Brain microvascular endothelial cell (primary cell): ENCODE measurements at regions not wholly inside any gene's neighbourhood (a gene's known extent, or its start where the extent isn't known, plus 50 kb on each side); places are given as distances from the start of the nearest gene placed in this dataset.

Experiments used
- DNase-seq: peaks from one replicate; pipeline ENCODE4 v3.0.0-alpha.2; 2020
- H3K27ac ChIP-seq: fragments of 250-450 bp; sonication (Bioruptor Pico); 2 replicates; pipeline ENCODE4 v1.5.1; 2020; ENCODE audit warnings: mild to moderate bottlenecking, moderate library complexity
- H3K27me3 ChIP-seq: fragments of 250-450 bp; sonication (Bioruptor Pico); replicated peaks from 2 replicates; pipeline ENCODE4 v1.5.1; 2020; ENCODE audit warnings: mild to moderate bottlenecking
- H3K36me3 ChIP-seq: fragments of 250-450 bp; sonication (Bioruptor Pico); replicated peaks from 2 replicates; pipeline ENCODE4 v1.5.1; 2020; ENCODE audit warnings: mild to moderate bottlenecking
- H3K4me3 ChIP-seq: 2 replicates; pipeline ENCODE4 v1.5.1; 2011; ENCODE audit warnings: low read depth, mild to moderate bottlenecking, control low read depth, low read length, moderate library complexity
- CTCF ChIP-seq: IDR thresholded peaks from 2 replicates; pipeline ENCODE4 v1.5.1; 2011; ENCODE audit warnings: low read depth, mild to moderate bottlenecking, moderate library complexity, low read length, control low read depth, inconsistent platforms; ENCODE audit errors: missing control alignments
- in situ Hi-C: cut with HindIII; loops from 2 replicates; pipeline ENCODE4 v1.10.0; 2017; ENCODE audit warnings: low sequenced_read_pairs, low pct_ligation_motif_present

GRCh38 chr4:181006499-181007260 lies 1236.5 kb upstream of the TENM3 start:
- DNase-seq, result no peak
- TF ChIP-seq CTCF, result no peak
- in situ Hi-C loops, result no loop called here
- Histone ChIP-seq H3K4me3 (peak overlapping the region; percentile 25), H3K27me3 (no peaks in the 10 kb centered on the region), H3K36me3 (no peaks in the 10 kb centered on the region), H3K27ac (no peak overlapping the region)

GRCh38 chr4:181007751-181008150 lies 1235.5 kb upstream of the TENM3 start:
- peak; percentile 42 for DNase-seq
- Histone ChIP-seq H3K4me3 (no peak overlapping the region), H3K27me3 (no peaks in the 10 kb centered on the region), H3K27ac (peak overlapping the region; percentile 55), H3K36me3 (no peaks in the 10 kb centered on the region)
- no peak for TF ChIP-seq CTCF
- in situ Hi-C loops, result no loop called here

GRCh38 chr4:181008164-181008563 lies 1235.0 kb upstream of the TENM3 start:
- H3K4me3 ChIP-seq, result no peak overlapping the region
- peak; percentile 56 for DNase-seq
- H3K27me3 ChIP-seq, result no peaks in the 10 kb centered on the region
- TF ChIP-seq CTCF, result no peak
- peak overlapping the region; percentile 55 for H3K27ac ChIP-seq
- in situ Hi-C loops, result no loop called here
- H3K36me3 ChIP-seq, result no peaks in the 10 kb centered on the region

GRCh38 chr4:181013162-181013561 lies 1230.0 kb upstream of the TENM3 start:
- in situ Hi-C loops, result no loop called here
- H3K27me3 ChIP-seq, result no peaks in the 10 kb centered on the region
- no peak overlapping the region for H3K27ac ChIP-seq
- TF ChIP-seq CTCF, result no peak
- no peak overlapping the region for H3K4me3 ChIP-seq
- no peaks in the 10 kb centered on the region for H3K36me3 ChIP-seq
- DNase-seq, result no peak

GRCh38 chr4:181017038-181017437 lies 1226.2 kb upstream of the TENM3 start:
- no peak for DNase-seq
- no peak for TF ChIP-seq CTCF
- Histone ChIP-seq H3K4me3 (no peak overlapping the region), H3K27ac (no peak overlapping the region), H3K27me3 (no peaks in the 10 kb centered on the region), H3K36me3 (no peaks in the 10 kb centered on the region)
- in situ Hi-C loops, result no loop called here

GRCh38 chr4:181018472-181018871 lies 1224.7 kb upstream of the TENM3 start:
- in situ Hi-C loops, result no loop called here
- no peak overlapping the region for H3K27ac ChIP-seq
- H3K4me3 ChIP-seq, result no peak overlapping the region
- H3K36me3 ChIP-seq, result no peaks in the 10 kb centered on the region
- H3K27me3 ChIP-seq, result no peaks in the 10 kb centered on the region
- TF ChIP-seq CTCF, result no peak
- no peak for DNase-seq
